Fibroblast of the aortic adventitia (primary cell): ENCODE measurements at regions not wholly inside any gene's neighbourhood (a gene's known extent, or its start where the extent isn't known, plus 50 kb on each side); places are given as distances from the start of the nearest gene placed in this dataset.

Source experiments
- DNase-seq: peaks from one replicate; pipeline ENCODE4 v3.0.0-alpha.2; 2010; ENCODE audit warnings: low read depth
- H3K4me3 ChIP-seq: 2 replicates; pipeline ENCODE4 v1.5.1; 2011; ENCODE audit warnings: low read depth, mild to moderate bottlenecking, control low read depth, low read length, moderate library complexity
- CTCF ChIP-seq: IDR thresholded peaks from 2 replicates; pipeline ENCODE4 v1.5.1; 2011; ENCODE audit warnings: mild to moderate bottlenecking, low read length, control low read depth, inconsistent platforms; ENCODE audit not compliant: insufficient read depth

GRCh38 chr2:126754240-126755004 lies 98.5 kb downstream of the GYPC start:
- TF ChIP-seq CTCF, result no peak
- no peak for DNase-seq
- H3K4me3 ChIP-seq, result no peak overlapping the region

GRCh38 chr2:126756125-126756524 lies 100.2 kb downstream of the GYPC start:
- H3K4me3 ChIP-seq, result no peak overlapping the region
- no peak for TF ChIP-seq CTCF
- DNase-seq, result no peak

GRCh38 chr2:126761256-126761980 lies 105.5 kb downstream of the GYPC start:
- no peak for DNase-seq
- TF ChIP-seq CTCF, result no peak
- H3K4me3 ChIP-seq, result no peak overlapping the region

- H3K4me3 ChIP-seq, result no peak overlapping the region
- no peak for DNase-seq
- TF ChIP-seq CTCF, result no peak
Observed at GRCh38 chr2:126761981-126762878, 106.3 kb downstream of the GYPC start.

GRCh38 chr2:126764686-126765265 lies 108.8 kb downstream of the GYPC start:
- no peak for TF ChIP-seq CTCF

GRCh38 chr2:126765395-126765794 lies 109.4 kb downstream of the GYPC start:
- DNase-seq, result no peak
- no peak overlapping the region for H3K4me3 ChIP-seq
- no peak for TF ChIP-seq CTCF

More at GRCh38 chr2:126764686-126765265, 108.8 kb downstream of the GYPC start:
- no peak overlapping the region for H3K4me3 ChIP-seq
- DNase-seq, result no peak
